Effector memory CD8-positive, alpha-beta T cell (primary cell): ENCODE measurements at regions not wholly inside any gene's neighbourhood (a gene's known extent, or its start where the extent isn't known, plus 50 kb on each side); places are given as distances from the start of the nearest gene placed in this dataset.

Experiments
- ATAC-seq: fragments of 150-1000 bp; cut with Tn5 transposase; replicated peaks from 2 replicates; pipeline ENCODE4 v1.10.0; 2021; ENCODE audit warnings: mild to moderate bottlenecking, moderate library complexity
- DNase-seq, 3 experiments: peaks; one replicate each; pipeline ENCODE4 v3.0.0; 2021
- H3K27ac Mint-ChIP-seq, 2 donors: one replicate each; pipeline ENCODE4 v1.8.0; 2022; ENCODE audit warnings: mild to moderate bottlenecking in 2 of 2, mixed read lengths in 2 of 2, moderate library complexity in 2 of 2
- H3K27me3 Mint-ChIP-seq, 2 donors: one replicate each; pipeline ENCODE4 v1.8.0; 2022; ENCODE audit warnings: mixed read lengths in 2 of 2
- H3K36me3 Mint-ChIP-seq: one replicate; pipeline ENCODE4 v1.8.0; 2022; ENCODE audit warnings: mild to moderate bottlenecking, moderate library complexity, mixed read lengths; ENCODE audit not compliant: insufficient read depth
- H3K4me1 Mint-ChIP-seq, 2 donors: one replicate each; pipeline ENCODE4 v1.8.0; 2022; ENCODE audit warnings: low read depth in 2 of 2, mixed read lengths in 2 of 2
- H3K4me3 Mint-ChIP-seq, 2 donors: one replicate each; pipeline ENCODE4 v1.8.0; 2022; ENCODE audit warnings: mild to moderate bottlenecking in 2 of 2, mixed read lengths in 2 of 2, moderate library complexity in 2 of 2
- H3K9me3 Mint-ChIP-seq, 2 donors: one replicate each; pipeline ENCODE4 v1.8.0; 2022; ENCODE audit warnings: mixed read lengths in 2 of 2

DNA sequence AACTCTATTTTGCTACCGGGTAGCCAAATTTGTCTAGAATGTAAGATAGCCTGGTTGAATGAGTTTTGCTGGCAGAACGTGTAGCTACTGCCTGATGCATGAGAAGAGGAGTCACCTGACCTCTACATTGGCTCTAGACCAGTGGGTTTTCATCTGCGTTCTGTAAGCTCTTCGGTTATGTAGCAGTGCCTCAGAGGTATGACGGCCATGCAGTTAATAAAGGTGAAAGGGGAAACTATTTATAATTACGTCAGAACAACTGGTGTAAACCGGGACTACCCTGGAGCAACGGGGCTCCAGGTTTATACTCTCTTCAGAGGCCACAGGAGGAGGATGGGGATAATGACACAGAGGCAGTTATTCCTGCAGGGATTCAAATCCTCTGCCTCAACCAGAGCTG lies 173.4 kb upstream of the KITLG start:
- no peak overlapping the region for H3K4me3 Mint-ChIP-seq
- H3K27me3 Mint-ChIP-seq = no peaks in the 10 kb centered on the region
- no peaks in the 10 kb centered on the region for H3K36me3 Mint-ChIP-seq
- H3K27ac Mint-ChIP-seq = no peak overlapping the region
- DNase-seq = no peak
- H3K4me1 Mint-ChIP-seq = no peaks in the 10 kb centered on the region
- H3K9me3 Mint-ChIP-seq = peaks cover 0 to 5% of the 10 kb centered on the region in 2 donors
- no peak for ATAC-seq

DNA sequence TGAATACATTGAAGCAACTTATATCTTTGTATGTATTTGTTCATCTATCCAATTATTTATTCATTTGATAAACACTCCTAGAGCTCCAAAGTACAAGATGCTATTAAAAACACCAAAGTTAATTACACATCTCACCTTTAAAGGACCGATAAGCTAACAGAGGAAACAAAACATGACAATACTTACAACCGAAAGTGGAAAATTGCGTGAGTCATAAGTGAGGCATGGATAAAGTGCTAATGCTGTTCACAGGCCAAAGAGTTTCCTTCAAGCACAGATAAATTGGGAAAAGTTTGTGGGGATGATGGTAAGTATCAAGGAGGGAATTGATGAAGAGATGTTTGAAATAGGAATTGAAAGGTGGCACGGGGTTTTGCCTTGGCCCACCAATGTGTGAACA lies 172.8 kb upstream of the KITLG start:
- Mint-ChIP-seq H3K27me3 (no peaks in the 10 kb centered on the region), H3K27ac (no peak overlapping the region)
- ATAC-seq = no peak

DNA sequence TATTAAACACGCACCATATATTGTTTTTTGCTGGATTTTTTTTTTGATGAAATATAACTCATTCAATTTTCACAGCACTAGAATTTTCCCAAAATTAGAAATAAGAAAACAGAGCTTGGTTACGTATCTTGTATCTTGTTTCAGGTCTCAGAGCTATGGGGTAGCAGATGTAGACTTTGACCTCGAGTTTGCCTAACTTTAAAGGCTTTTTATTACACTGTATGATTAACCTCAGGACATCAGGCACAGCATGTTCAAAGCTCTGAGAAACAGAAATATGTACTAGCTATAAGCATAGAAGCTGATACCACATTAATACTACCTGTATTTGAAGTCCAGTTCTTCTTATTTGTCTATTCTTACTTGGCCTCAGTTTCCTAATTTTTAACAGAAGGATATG lies 171.9 kb upstream of the KITLG start:
- H3K4me3 Mint-ChIP-seq = no peak overlapping the region

More for the DNA sequence above, 172.8 kb upstream of the KITLG start:
- Mint-ChIP-seq H3K4me3 (no peak overlapping the region), H3K9me3 (peaks cover 0 to 5% of the 10 kb centered on the region in 2 donors), H3K36me3 (no peaks in the 10 kb centered on the region), H3K4me1 (no peaks in the 10 kb centered on the region)
- no peak for DNase-seq

DNA sequence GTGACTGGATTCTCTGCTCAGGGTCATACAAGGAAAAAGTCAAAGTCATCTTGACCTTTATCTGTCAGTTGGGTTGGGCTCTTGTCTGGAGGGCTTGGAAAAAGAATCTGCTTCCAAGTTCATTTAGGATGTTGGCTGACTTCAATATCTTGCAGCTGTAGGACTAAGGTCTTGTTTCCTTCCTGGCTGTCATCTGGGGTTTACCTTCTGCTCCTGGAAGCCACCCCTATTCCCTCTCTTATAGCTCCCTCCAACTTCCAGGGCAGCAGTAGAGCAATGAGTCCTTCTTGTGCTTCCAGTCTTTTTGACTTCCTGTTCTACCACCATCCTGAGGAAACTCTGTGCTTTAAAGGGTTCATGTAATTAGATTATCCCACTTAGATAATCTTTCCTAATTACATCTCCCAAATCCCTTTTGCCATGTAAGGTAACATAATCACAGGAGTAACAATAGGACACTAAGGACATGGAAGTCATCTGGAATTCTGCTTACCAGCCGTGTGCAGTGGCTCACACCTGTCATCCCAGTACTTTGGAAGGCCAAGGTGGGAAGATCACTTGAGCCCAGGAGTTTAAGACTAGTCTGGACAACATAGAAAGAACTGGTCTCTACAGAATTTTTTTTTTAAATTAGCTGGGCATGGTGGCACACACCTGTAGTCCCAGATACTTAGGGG lies 170.7 kb upstream of the KITLG start:
- DNase-seq = no peak
- Mint-ChIP-seq H3K9me3 (peaks cover 0 to 2% of the 10 kb centered on the region in 2 donors), H3K27me3 (no peaks in the 10 kb centered on the region), H3K27ac (no peak overlapping the region), H3K36me3 (no peaks in the 10 kb centered on the region), H3K4me3 (no peak overlapping the region), H3K4me1 (no peaks in the 10 kb centered on the region)
- no peak for ATAC-seq

More for the DNA sequence above, 171.9 kb upstream of the KITLG start:
- ATAC-seq (no peak), DNase-seq (no peak)
- Mint-ChIP-seq H3K27ac (no peak overlapping the region), H3K4me1 (no peaks in the 10 kb centered on the region), H3K9me3 (peaks cover 0 to 2% of the 10 kb centered on the region in 2 donors), H3K27me3 (no peaks in the 10 kb centered on the region), H3K36me3 (no peaks in the 10 kb centered on the region)

DNA sequence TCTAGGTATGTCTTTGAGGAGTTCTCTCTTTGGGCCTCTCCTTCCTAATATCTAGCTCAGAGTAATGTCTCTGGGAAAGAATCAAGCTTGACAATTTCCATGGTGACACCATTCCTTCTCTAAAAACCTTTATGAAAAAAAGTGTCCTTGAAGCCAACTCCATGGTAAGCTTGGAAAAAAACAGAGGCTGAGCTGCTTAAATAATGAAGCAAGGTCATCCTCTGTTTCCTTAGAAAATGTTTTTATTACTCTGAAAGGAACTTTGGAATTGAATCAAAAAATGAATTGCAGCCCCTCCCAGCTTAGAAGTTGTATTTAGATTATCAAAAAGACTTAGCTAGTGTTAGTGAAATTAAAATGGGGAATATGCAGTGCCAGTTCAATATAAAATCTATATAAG lies 166.1 kb upstream of the KITLG start:
- H3K36me3 Mint-ChIP-seq = no peaks in the 10 kb centered on the region
- H3K27ac Mint-ChIP-seq = no peak overlapping the region
- no peak overlapping the region for H3K4me3 Mint-ChIP-seq
- DNase-seq (no peak), ATAC-seq (no peak)
- H3K27me3 Mint-ChIP-seq = no peaks in the 10 kb centered on the region
- H3K9me3 Mint-ChIP-seq = peaks cover 0 to 2% of the 10 kb centered on the region in 2 donors
- no peaks in the 10 kb centered on the region for H3K4me1 Mint-ChIP-seq

DNA sequence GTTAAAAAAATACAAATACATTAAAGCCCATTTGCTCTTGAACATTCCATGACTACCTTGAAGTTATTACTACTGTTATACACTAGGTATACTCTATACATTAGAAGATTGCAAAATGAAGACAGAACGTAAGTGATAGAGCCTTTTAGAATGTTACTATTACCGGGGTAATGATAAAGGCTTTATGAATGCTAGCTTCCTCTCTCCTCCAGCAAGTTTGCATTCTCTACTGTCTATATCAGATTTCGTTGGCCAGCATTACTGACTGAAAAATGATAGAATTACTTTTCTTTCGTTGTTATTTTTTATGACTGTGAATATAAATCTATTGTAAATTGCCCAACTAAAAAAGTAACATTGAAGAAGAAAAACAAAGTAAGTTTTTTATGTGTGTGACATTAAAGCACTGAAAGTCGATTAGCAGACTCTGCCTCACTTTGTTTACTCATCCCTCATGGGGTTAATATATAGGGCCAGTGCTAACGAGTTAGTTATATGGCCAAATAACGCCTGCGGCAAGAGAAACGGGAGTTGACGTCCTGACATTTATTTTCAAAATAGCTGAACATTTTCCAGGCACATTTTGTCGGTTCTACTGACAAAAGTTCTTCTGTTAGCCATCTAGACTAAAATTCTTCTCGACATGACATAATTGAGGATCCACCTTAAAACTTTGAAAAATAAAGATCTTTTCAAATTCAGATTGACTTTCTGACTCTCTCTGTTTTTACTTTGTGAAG lies 163.8 kb upstream of the KITLG start:
- ATAC-seq (no peak), DNase-seq (no peak)
- H3K4me1 Mint-ChIP-seq = no peaks in the 10 kb centered on the region
- H3K4me3 Mint-ChIP-seq = no peak overlapping the region
- H3K36me3 Mint-ChIP-seq = no peaks in the 10 kb centered on the region
- no peak overlapping the region for H3K27ac Mint-ChIP-seq
- H3K27me3 Mint-ChIP-seq = no peaks in the 10 kb centered on the region
- H3K9me3 Mint-ChIP-seq = no peaks in the 10 kb centered on the region

DNA sequence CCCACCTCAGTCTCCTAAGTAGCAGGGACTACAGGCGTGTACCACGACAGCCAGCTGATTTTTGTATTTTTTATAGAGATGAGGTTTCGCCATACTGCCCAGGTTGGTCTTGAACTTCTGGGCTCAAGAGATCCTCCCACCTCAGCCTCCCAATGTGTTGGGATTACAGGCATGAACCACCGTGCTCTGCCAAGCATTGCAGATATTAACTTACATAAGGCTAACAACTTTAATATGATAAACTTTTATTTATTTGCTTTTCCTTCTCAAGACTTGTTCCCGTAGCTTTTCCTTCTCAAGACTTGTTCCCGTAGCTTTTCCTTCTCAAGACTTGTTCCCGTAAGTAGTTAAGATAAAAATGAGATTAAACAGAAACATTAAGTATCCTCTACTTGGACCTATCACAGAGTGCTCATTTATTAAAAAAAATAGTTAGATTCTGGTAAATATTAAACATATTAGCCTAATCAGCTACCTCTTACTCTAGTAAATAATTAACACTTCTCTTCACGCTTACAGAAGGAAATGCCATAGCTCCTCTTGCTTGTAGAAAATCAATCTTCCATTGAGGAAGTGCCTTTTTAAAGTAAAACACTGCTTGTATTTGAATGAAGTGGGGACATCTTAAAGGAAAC lies 157.7 kb upstream of the KITLG start:
- DNase-seq (no peak), ATAC-seq (no peak)
- Mint-ChIP-seq H3K4me3 (no peak overlapping the region), H3K27ac (no peak overlapping the region), H3K9me3 (no peaks in the 10 kb centered on the region), H3K36me3 (no peaks in the 10 kb centered on the region), H3K27me3 (no peaks in the 10 kb centered on the region), H3K4me1 (no peaks in the 10 kb centered on the region)

DNA sequence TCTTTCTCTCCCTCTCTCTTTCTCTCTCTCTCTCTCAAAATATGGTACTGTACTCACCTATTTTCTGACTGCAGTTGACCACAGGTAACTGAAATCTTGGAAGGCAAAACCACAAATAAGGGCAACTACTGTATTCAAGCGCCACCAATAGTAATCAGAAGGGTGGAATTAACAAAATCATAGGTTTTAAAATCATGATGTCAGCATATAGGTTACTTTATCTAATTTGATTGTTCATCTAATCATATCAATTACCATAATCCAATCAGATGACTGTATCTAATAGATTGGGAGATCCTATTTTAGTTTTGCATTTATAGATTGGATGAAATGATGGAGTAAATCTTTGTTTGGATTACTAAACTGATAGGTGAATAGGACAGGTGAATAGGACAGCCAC lies 155.8 kb upstream of the KITLG start:
- no peaks in the 10 kb centered on the region for H3K27me3 Mint-ChIP-seq
- no peaks in the 10 kb centered on the region for H3K36me3 Mint-ChIP-seq
- ATAC-seq = no peak
- no peak for DNase-seq
- no peak overlapping the region for H3K4me3 Mint-ChIP-seq
- no peak overlapping the region for H3K27ac Mint-ChIP-seq
- H3K9me3 Mint-ChIP-seq = no peaks in the 10 kb centered on the region
- no peaks in the 10 kb centered on the region for H3K4me1 Mint-ChIP-seq

DNA sequence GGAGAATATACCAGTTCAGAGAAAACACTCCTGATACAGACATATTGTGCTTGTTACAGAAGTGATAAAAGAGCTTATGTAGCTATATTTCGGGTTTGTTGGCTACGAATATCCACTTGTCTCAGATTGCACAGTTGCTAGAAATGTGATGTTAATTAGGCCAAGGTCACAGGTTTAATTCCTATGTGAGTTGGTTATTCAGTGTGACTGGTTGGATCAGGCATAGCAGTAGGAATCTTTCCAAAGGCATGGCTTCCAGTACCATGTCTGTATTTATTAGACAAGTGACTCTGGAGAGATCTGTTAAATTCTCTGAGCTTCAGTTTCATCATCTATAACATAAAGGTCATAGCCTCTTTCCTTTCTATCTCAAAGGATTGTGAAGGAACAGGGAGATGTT lies 152.7 kb upstream of the KITLG start:
- Mint-ChIP-seq H3K27ac (no peak overlapping the region), H3K4me3 (no peak overlapping the region), H3K9me3 (no peaks in the 10 kb centered on the region), H3K27me3 (no peaks in the 10 kb centered on the region), H3K36me3 (no peaks in the 10 kb centered on the region), H3K4me1 (no peaks in the 10 kb centered on the region)
- DNase-seq (no peak), ATAC-seq (no peak)

DNA sequence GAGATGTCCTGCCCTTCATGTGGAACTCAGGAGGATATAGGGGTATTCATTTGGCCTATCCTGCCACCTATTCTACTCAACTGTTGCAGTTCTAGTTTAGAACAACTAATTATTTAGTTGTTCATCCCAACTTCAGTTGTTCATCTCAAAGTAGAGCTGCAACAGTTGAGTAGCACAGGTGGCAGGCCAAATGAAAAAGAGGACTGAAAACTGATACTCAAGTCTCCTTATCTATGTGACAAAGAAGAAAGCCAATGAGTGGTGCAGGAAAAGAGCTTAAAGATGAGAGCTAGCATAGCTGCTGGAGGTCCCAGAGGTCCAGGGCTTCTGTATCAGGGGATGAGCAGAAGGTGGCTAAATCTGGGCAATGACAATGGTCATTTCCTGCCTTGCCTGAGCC lies 148.9 kb upstream of the KITLG start:
- Mint-ChIP-seq H3K4me1 (no peaks in the 10 kb centered on the region), H3K9me3 (no peaks in the 10 kb centered on the region), H3K36me3 (no peaks in the 10 kb centered on the region), H3K27ac (no peak overlapping the region), H3K27me3 (no peaks in the 10 kb centered on the region), H3K4me3 (no peak overlapping the region)
- DNase-seq = no peak
- ATAC-seq = no peak

DNA sequence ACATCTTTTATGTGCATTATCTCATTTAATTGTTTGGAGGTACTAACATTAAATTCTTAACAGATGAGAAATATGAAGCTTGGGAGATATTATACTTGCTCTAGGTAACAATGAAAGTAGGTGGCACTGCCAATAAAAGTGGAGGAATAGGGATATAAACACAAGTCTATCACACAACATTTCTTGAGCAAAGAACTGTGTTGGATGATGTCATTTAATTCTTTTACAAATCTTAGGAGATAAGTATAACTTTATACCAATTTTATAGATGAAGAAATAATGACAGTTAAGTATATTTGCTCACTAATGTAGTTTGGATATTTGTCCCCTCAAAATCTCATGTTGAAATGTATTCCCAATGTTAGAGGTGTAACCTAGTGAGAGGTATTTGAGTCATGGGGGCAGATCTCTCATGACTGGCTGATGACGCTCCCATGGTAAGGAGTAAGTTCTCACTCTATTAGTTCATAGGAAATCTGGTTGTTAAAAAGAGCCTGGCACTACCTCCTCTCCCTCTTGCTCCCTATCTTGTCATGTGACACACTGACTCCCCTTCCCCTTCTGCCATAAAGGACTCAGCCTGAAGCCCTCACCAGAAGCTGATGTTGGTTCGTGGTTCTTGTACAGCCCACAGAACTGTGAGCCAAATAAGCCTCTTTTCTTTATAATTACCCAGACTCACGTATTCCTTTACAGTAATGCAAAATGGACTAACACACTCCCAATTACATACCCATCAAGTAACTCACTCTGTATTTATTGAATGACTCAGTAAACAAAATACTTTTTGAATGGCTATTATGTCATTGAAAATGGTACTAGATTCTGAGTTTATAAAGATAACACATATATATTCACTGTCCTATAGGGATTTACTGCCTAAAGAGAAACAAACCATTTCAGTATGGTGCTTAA lies 146.8 kb upstream of the KITLG start:
- Mint-ChIP-seq H3K4me1 (no peaks in the 10 kb centered on the region), H3K27me3 (no peaks in the 10 kb centered on the region), H3K27ac (no peak overlapping the region), H3K9me3 (peaks cover 0 to 2% of the 10 kb centered on the region in 2 donors), H3K4me3 (no peak overlapping the region), H3K36me3 (no peaks in the 10 kb centered on the region)
- no peak for ATAC-seq
- no peak for DNase-seq

DNA sequence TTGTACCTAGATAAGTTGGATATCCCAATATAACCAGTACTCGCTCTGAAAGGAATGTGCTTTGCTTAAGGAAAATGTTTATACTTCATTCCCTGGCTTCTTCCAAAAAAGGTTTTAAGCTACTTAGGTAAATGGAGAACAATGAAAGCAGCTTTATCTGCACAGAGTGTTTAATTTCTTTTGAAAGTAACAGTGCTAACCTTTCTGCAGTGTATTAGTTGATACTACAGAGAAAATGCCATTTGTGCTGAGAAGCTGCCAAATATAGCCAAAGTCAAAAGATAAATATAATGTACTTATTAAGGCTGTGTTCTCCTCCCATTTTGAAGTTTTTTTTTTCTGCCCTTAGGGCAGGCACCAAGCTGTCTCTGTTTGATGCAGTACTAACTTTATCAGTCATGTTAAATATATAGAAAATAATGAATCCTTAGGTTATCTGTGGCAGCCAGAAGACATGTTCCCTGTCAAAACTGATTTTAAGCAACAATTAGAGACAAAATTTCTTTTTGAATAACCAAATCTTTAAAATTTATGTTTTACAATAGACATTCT lies 145.4 kb upstream of the KITLG start:
- no peak for DNase-seq
- Mint-ChIP-seq H3K27me3 (no peaks in the 10 kb centered on the region), H3K9me3 (peaks cover 0 to 2% of the 10 kb centered on the region in 2 donors), H3K4me1 (no peaks in the 10 kb centered on the region), H3K4me3 (no peak overlapping the region), H3K36me3 (no peaks in the 10 kb centered on the region), H3K27ac (no peak overlapping the region)
- no peak for ATAC-seq

DNA sequence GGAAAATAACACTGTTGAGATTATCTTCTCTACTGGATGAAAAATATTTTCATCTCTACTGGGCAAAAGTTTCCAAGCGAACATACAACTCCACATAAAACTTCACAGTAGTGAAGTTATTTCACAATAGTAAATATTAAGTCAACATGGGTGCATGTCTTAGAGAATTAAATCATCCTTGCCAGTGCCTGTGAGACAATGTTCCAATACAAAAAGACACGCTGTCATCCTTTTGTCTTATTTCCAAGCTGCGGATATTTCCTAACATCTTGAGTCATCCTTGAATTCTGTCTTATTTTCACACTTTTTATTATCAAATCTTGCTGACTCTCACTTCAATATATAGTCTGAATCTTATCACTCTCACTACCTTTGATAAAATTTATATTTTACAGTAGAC lies 142.9 kb upstream of the KITLG start:
- ATAC-seq (no peak), DNase-seq (no peak)
- Mint-ChIP-seq H3K9me3 (peaks cover 0 to 2% of the 10 kb centered on the region in 2 donors), H3K36me3 (no peaks in the 10 kb centered on the region), H3K4me3 (no peak overlapping the region), H3K27me3 (no peaks in the 10 kb centered on the region), H3K27ac (no peak overlapping the region), H3K4me1 (no peaks in the 10 kb centered on the region)
